ENCODE measurements at regions not wholly inside any gene's neighbourhood (a gene's known extent, or its start where the extent isn't known, plus 50 kb on each side); places are given as distances from the start of the nearest gene placed in this dataset.

DNA sequence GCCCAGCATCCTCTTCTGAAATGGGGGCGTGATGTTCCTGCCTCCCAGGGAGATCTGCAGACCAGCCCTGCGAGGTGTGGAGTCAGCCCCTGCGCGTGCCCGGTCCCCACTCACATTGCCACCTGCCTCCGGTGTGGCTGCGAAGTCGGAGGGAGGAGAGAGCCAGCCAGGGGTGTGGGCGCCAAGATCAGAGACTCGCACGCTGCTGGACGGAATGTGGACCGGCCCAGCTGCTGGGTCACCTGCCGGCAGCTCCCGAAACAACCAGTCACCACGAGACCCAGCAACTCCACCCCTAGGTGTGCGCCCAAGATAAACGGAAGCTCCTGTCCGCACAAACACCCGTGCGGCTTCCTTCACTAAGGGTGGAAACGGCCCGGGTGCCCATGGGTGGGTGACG is 51.1 kb upstream of the EGFL7 start:
- H3K4me1 Mint-ChIP-seq (ENCODE audit: low read depth): peaks cover 34% of the 10 kb centered on the region
- no peak overlapping the region for H3K27ac Mint-ChIP-seq
- H3K9me3 Mint-ChIP-seq: no peaks in the 10 kb centered on the region
- no peaks in the 10 kb centered on the region for H3K36me3 Mint-ChIP-seq (ENCODE audit: low read depth)
- intact Hi-C loops (cut with micrococcal nuclease): no loop called here
- no peak overlapping the region for H3K4me3 Mint-ChIP-seq
- peaks cover 37% of the 10 kb centered on the region for H3K27me3 Mint-ChIP-seq

GRCh38 chr9:136611119-136611518 is 51.6 kb upstream of the EGFL7 start:
- no peaks in the 10 kb centered on the region for H3K36me3 Mint-ChIP-seq (ENCODE audit: low read depth)
- no peaks in the 10 kb centered on the region for H3K9me3 Mint-ChIP-seq
- intact Hi-C loops (cut with micrococcal nuclease): no loop called here
- H3K4me3 Mint-ChIP-seq: no peak overlapping the region
- peaks cover 29% of the 10 kb centered on the region for H3K4me1 Mint-ChIP-seq (ENCODE audit: low read depth)
- no peak overlapping the region for H3K27ac Mint-ChIP-seq
- peaks cover 36% of the 10 kb centered on the region for H3K27me3 Mint-ChIP-seq

GRCh38 chr9:136610426-136610825 is 52.3 kb upstream of the EGFL7 start:
- Mint-ChIP-seq H3K4me1 (ENCODE audit: low read depth) (peaks cover 22% of the 10 kb centered on the region), H3K4me3 (no peak overlapping the region), H3K27me3 (peaks cover 38% of the 10 kb centered on the region), H3K36me3 (ENCODE audit: low read depth) (no peaks in the 10 kb centered on the region), H3K9me3 (no peaks in the 10 kb centered on the region), H3K27ac (no peak overlapping the region)
- intact Hi-C loops (cut with micrococcal nuclease): no loop called here

- no peaks in the 10 kb centered on the region for H3K36me3 Mint-ChIP-seq (ENCODE audit: low read depth)
- intact Hi-C loops (cut with micrococcal nuclease): no loop called here
Observed at GRCh38 chr9:136609838-136610311, 52.8 kb upstream of the EGFL7 start.

DNA sequence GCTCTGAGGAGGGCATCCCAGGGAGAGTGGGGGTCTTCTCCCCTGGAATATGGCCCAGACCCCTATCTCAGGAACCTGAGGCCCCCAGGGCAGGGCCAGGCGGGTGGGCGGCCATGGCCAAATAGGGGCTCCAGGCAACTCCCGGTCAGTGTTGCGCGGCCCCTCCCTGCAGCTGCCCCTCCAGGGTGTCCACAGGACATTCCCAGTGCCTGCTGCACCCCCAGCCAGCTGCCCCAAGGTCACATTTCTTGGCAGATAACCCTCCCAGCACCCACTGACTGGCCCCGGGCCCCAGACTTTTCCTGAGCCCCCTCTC is 53.6 kb upstream of the EGFL7 start:
- no peak overlapping the region for H3K4me3 Mint-ChIP-seq
- no peaks in the 10 kb centered on the region for H3K36me3 Mint-ChIP-seq (ENCODE audit: low read depth)
- no peaks in the 10 kb centered on the region for H3K9me3 Mint-ChIP-seq
- peaks cover 15% of the 10 kb centered on the region for H3K4me1 Mint-ChIP-seq (ENCODE audit: low read depth)
- intact Hi-C loops (cut with micrococcal nuclease): no loop called here
- H3K27me3 Mint-ChIP-seq: peaks cover 46% of the 10 kb centered on the region
- no peak overlapping the region for H3K27ac Mint-ChIP-seq

More at GRCh38 chr9:136609838-136610311, 52.8 kb upstream of the EGFL7 start:
- Mint-ChIP-seq H3K4me3 (no peak overlapping the region), H3K9me3 (no peaks in the 10 kb centered on the region), H3K27me3 (peaks cover 42% of the 10 kb centered on the region), H3K27ac (no peak overlapping the region), H3K4me1 (ENCODE audit: low read depth) (peaks cover 16% of the 10 kb centered on the region)

GRCh38 chr9:136608348-136609159 is 54.2 kb upstream of the EGFL7 start:
- Mint-ChIP-seq H3K4me1 (ENCODE audit: low read depth) (peaks cover 21% of the 10 kb centered on the region), H3K9me3 (no peaks in the 10 kb centered on the region), H3K27me3 (peaks cover 52% of the 10 kb centered on the region), H3K4me3 (no peak overlapping the region), H3K36me3 (ENCODE audit: low read depth) (no peaks in the 10 kb centered on the region), H3K27ac (no peak overlapping the region)
- intact Hi-C loops (cut with micrococcal nuclease): no loop called here

- H3K27me3 Mint-ChIP-seq: peaks cover 63% of the 10 kb centered on the region
- H3K27ac Mint-ChIP-seq: peak overlapping the region; percentile 50
- H3K9me3 Mint-ChIP-seq: no peaks in the 10 kb centered on the region
- intact Hi-C loops (cut with micrococcal nuclease): no loop called here
- H3K4me1 Mint-ChIP-seq (ENCODE audit: low read depth): peaks cover 31% of the 10 kb centered on the region
- H3K4me3 Mint-ChIP-seq: no peak overlapping the region
- no peaks in the 10 kb centered on the region for H3K36me3 Mint-ChIP-seq (ENCODE audit: low read depth)
Observed at GRCh38 chr9:136607334-136607919, 55.3 kb upstream of the EGFL7 start.

- peaks cover 62% of the 10 kb centered on the region for H3K27me3 Mint-ChIP-seq
- peak overlapping the region; percentile 50 for H3K27ac Mint-ChIP-seq
- H3K4me1 Mint-ChIP-seq (ENCODE audit: low read depth): peaks cover 37% of the 10 kb centered on the region
- no peaks in the 10 kb centered on the region for H3K36me3 Mint-ChIP-seq (ENCODE audit: low read depth)
- no peaks in the 10 kb centered on the region for H3K9me3 Mint-ChIP-seq
- intact Hi-C loops (cut with micrococcal nuclease): no loop called here
- H3K4me3 Mint-ChIP-seq: no peak overlapping the region
Observed at GRCh38 chr9:136606687-136607333, 55.9 kb upstream of the EGFL7 start.

DNA sequence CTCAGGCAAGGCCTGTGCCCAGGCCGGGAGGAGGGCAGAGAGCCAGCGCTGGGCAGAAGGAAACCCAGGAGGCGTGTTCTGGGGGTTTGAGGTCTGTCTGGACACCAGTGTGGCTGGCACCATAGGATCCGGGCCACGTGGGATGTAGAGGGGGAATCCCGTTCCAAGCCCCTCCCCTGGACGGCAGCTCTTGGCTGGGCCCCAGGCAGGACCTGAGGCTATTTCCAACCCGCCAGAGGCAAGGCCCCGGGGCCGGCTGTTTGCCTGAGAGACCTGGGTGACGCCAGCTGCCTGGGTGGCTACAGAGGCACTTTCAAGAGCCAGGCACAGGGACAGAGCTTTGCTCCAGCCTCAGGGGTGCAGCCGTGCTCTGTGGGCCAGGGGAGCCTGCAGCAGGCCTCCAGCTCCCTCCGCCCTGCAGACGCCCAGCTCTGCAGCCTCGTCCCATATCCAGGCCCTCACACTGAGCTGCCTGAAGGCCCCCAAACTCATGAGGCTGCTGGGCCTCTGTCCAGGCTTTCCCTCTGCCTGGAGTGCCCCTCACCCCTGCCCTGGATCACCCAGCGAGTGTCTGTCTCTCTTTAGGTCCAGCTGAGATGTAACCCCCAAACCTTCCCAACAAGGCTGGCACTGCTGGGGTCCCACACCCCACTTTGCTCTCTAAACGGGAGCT is 56.6 kb upstream of the EGFL7 start:
- peaks cover 2% of the 10 kb centered on the region for H3K9me3 Mint-ChIP-seq
- H3K27me3 Mint-ChIP-seq: peaks cover 64% of the 10 kb centered on the region
- H3K36me3 Mint-ChIP-seq (ENCODE audit: low read depth): no peaks in the 10 kb centered on the region
- no peak overlapping the region for H3K27ac Mint-ChIP-seq
- intact Hi-C loops (cut with micrococcal nuclease): no loop called here
- peaks cover 39% of the 10 kb centered on the region for H3K4me1 Mint-ChIP-seq (ENCODE audit: low read depth)
- no peak overlapping the region for H3K4me3 Mint-ChIP-seq

- Mint-ChIP-seq H3K4me3 (no peak overlapping the region), H3K9me3 (peaks cover 11% of the 10 kb centered on the region), H3K4me1 (ENCODE audit: low read depth) (peaks cover 46% of the 10 kb centered on the region), H3K36me3 (ENCODE audit: low read depth) (no peaks in the 10 kb centered on the region), H3K27ac (no peak overlapping the region), H3K27me3 (peaks cover 74% of the 10 kb centered on the region)
- intact Hi-C loops (cut with micrococcal nuclease): no loop called here
Observed at GRCh38 chr9:136604823-136605525, 57.7 kb upstream of the EGFL7 start.

DNA sequence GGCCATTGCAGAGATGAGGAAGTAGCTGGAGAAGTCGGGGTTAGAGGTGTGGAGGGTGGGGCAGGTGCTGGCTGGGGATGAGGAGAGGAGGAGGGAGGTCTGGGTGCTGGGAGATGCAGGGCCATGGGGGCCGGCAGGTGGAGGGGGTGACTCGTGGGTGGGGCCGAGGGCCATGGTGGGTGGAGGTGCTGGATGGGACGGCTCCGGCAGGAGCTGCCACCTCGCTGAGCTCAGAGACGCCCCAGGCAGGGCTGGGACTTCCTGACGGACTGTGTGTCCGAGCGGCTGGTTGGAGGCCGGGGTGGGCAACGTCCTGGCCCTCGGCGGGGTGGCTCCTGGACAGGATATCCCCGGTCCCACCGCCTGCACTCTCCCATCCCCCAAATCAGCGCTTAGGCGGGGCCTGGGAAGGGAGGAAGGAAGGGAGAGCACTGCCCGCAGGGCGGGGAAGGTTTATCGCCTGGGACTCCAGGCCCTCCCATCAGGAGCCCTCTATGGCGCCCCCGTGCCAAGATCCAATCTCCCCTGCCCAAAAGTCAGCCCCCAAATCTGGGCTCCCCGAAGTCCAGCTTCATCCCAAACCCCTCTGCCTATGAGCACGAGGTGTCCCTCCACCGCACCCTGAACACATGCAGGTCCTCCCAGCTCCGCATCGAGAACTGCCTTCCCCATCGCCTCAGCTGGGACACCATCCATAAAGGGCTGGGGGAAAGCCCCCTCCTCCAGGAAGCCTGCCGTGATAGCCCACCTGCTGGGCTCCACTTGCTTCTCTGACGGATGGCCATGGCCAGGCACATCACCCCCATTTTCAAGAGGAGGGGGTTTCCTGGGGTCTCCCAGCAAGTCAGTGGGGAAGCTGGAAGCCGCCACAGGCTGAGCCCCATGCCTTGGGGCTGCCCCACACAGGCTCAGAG is 58.3 kb upstream of the NOTCH1 start:
- H3K27me3 Mint-ChIP-seq: peaks cover 72% of the 10 kb centered on the region

GRCh38 chr9:136603216-136603615 is 57.4 kb upstream of the NOTCH1 start:
- H3K36me3 Mint-ChIP-seq (ENCODE audit: low read depth): no peaks in the 10 kb centered on the region
- H3K27ac Mint-ChIP-seq: no peak overlapping the region
- intact Hi-C loops (cut with micrococcal nuclease): no loop called here

More for the DNA sequence above, 58.3 kb upstream of the NOTCH1 start:
- Mint-ChIP-seq H3K27ac (no peak overlapping the region), H3K4me3 (no peak overlapping the region), H3K9me3 (peaks cover 11% of the 10 kb centered on the region), H3K4me1 (ENCODE audit: low read depth) (peaks cover 46% of the 10 kb centered on the region), H3K36me3 (ENCODE audit: low read depth) (no peaks in the 10 kb centered on the region)
- intact Hi-C loops (cut with micrococcal nuclease): no loop called here

More at GRCh38 chr9:136603216-136603615, 57.4 kb upstream of the NOTCH1 start:
- Mint-ChIP-seq H3K4me3 (no peak overlapping the region), H3K9me3 (peaks cover 11% of the 10 kb centered on the region), H3K4me1 (ENCODE audit: low read depth) (peaks cover 42% of the 10 kb centered on the region), H3K27me3 (peaks cover 72% of the 10 kb centered on the region)
